Esophagus muscularis mucosa (tissue), 2 donors: ENCODE measurements at regions not wholly inside any gene's neighbourhood (a gene's known extent, or its start where the extent isn't known, plus 50 kb on each side); places are given as distances from the start of the nearest gene placed in this dataset.

Source experiments
- POLR2A ChIP-seq: fragments of 450-650 bp; IDR thresholded peaks from one replicate; pipeline ENCODE4 v1.6.1; 2017; ENCODE audit warnings: antibody characterized with exemption, moderate library complexity, mild to moderate bottlenecking, low read depth
- POLR2AphosphoS5 ChIP-seq, 2 donors: sonication (generic); formaldehyde crosslinking; IDR thresholded peaks; one replicate each; pipeline ENCODE4 v1.6.1; 2017; ENCODE audit warnings: antibody characterized with exemption in 2 of 2

GRCh38 chr18:67677489-67677888, 161.0 kb upstream of the DSEL start:
- no peak for TF ChIP-seq POLR2A
- TF ChIP-seq POLR2AphosphoS5 (IDR thresholded peaks at IDR 0.05) = no peak
